ENCODE measurements at regions not wholly inside any gene's neighbourhood (a gene's known extent, or its start where the extent isn't known, plus 50 kb on each side); places are given as distances from the start of the nearest gene placed in this dataset.

DNA sequence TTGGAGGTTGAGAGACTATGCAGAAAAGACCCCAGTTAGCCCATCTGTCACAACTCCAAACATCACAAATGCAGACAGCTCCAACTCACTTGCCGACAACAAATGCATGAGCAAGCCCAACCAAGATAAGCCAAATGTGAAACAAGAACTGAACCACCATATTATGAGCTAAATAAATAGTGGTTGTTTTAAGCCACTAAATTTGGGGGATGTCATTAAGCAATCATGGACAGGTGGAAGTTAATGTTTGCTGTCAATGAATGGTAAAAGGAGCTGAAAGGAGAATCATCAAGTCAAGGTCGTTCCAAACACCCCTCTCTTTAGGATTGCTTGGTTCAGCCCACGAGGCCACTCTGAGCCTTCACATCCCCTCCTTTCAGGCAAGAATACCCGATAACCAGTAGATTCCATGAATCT, 71.2 kb upstream of the PLCB4 start (continued):
- TF ChIP-seq NFYB (IDR thresholded peaks at IDR 0.05; ENCODE audit: extremely low read depth, insufficient read length) (no peak), CXXC5 (CRISPR knock-in tag; IDR thresholded peaks at IDR 0.05) (no peak), PCBP2 (IDR thresholded peaks at IDR 0.05; ENCODE audit: low read depth, low read length, poor library complexity, severe bottlenecking) (no peak), SIX5 (IDR thresholded peaks at IDR 0.05; ENCODE audit: borderline replicate concordance in 1 of 2, insufficient read depth in 1 of 2, low read depth in 1 of 2, low read length in 2 of 2) (no peak), MBD2 (IDR thresholded peaks at IDR 0.05; ENCODE audit: borderline replicate concordance, low read depth) (no peak), BHLHE40 (IDR thresholded peaks at IDR 0.05; ENCODE audit: low read length) (0 out of 2 replicates have a peak, but pooled peaks have one; percentile 11), SMARCB1 (IDR thresholded peaks at IDR 0.05; ENCODE audit: insufficient read length, low read depth) (no peak), TCF7L2 (IDR thresholded peaks at IDR 0.05; ENCODE audit: low read depth, low read length) (peak; percentile 59; the same call in 1 of the 2 replicates), HINFP (tag; conservative IDR thresholded peaks at IDR 0.05; ENCODE audit: low read depth) (no peak), ZBTB2 (IDR thresholded peaks at IDR 0.05) (no peak)
- TF ChIP-seq, protein P1, sequence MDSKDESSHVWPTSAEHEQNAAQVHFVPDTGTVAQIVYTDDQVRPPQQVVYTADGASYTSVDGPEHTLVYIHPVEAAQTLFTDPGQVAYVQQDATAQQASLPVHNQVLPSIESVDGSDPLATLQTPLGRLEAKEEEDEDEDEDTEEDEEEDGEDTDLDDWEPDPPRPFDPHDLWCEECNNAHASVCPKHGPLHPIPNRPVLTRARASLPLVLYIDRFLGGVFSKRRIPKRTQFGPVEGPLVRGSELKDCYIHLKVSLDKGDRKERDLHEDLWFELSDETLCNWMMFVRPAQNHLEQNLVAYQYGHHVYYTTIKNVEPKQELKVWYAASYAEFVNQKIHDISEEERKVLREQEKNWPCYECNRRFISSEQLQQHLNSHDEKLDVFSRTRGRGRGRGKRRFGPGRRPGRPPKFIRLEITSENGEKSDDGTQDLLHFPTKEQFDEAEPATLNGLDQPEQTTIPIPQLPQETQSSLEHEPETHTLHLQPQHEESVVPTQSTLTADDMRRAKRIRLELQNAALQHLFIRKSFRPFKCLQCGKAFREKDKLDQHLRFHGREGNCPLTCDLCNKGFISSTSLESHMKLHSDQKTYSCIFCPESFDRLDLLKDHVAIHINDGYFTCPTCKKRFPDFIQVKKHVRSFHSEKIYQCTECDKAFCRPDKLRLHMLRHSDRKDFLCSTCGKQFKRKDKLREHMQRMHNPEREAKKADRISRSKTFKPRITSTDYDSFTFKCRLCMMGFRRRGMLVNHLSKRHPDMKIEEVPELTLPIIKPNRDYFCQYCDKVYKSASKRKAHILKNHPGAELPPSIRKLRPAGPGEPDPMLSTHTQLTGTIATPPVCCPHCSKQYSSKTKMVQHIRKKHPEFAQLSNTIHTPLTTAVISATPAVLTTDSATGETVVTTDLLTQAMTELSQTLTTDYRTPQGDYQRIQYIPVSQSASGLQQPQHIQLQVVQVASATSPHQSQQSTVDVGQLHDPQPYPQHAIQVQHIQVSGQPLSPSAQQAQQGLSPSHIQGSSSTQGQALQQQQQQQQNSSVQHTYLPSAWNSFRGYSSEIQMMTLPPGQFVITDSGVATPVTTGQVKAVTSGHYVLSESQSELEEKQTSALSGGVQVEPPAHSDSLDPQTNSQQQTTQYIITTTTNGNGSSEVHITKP (IDR thresholded peaks at IDR 0.05; ENCODE audit: partially characterized antibody): peak; percentile 99

Measured in K562 (cell line).